Keratinocyte (primary cell): ENCODE measurements at regions not wholly inside any gene's neighbourhood (a gene's known extent, or its start where the extent isn't known, plus 50 kb on each side); places are given as distances from the start of the nearest gene placed in this dataset.

ENCODE experiments used
- EZH2 ChIP-seq: IDR thresholded peaks from one replicate; pipeline ENCODE4 v1.6.1; 2012; ENCODE audit warnings: inconsistent platforms, mild to moderate bottlenecking, low read length, moderate library complexity
- TF ChIP-seq, protein P1 (sequence below), 3 experiments: IDR thresholded peaks in 1 of 3; conservative IDR thresholded peaks in 1 of 3; optimal IDR thresholded peaks in 1 of 3; 2 replicates in 2 of 3; 3 replicates in 1 of 3; pipeline versions ENCODE3 to v1.5.1; 2011; ENCODE audit warnings: low read length in 3 of 3, mild to moderate bottlenecking in 3 of 3, moderate library complexity in 2 of 3, control low read depth in 1 of 3, inconsistent platforms in 1 of 3; ENCODE audit not compliant: insufficient read depth in 2 of 3; ENCODE audit errors: extremely low read depth in 1 of 3

DNA sequence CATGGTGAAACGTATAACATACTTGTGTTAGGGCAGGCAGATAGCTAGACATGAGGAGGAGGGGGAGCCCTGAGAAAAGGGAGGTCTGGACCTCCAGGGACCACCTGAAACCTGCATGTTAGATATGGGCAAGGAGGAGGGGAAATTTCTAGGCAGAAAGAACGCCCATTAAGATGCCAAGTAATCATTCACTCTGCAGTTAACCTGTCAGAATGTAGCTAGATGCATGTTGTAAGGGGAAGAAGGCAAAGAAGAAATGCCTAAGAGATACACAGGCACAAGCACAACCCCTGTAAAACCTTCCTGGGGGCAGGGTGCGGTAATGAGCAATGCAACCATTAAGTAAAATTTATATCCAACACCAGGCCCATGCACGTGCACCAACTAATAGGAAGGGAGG is 1055.3 kb upstream of the SPRY2 start:
- TF ChIP-seq, protein P1, sequence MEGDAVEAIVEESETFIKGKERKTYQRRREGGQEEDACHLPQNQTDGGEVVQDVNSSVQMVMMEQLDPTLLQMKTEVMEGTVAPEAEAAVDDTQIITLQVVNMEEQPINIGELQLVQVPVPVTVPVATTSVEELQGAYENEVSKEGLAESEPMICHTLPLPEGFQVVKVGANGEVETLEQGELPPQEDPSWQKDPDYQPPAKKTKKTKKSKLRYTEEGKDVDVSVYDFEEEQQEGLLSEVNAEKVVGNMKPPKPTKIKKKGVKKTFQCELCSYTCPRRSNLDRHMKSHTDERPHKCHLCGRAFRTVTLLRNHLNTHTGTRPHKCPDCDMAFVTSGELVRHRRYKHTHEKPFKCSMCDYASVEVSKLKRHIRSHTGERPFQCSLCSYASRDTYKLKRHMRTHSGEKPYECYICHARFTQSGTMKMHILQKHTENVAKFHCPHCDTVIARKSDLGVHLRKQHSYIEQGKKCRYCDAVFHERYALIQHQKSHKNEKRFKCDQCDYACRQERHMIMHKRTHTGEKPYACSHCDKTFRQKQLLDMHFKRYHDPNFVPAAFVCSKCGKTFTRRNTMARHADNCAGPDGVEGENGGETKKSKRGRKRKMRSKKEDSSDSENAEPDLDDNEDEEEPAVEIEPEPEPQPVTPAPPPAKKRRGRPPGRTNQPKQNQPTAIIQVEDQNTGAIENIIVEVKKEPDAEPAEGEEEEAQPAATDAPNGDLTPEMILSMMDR (optimal IDR thresholded peaks at IDR 0.05 in 1 of 3, IDR thresholded peaks at IDR 0.05 in 1 of 3, conservative IDR thresholded peaks at IDR 0.05 in 1 of 3; ENCODE audit: extremely low read depth in 1 of 3, insufficient read depth in 2 of 3, low read length in 3 of 3), result no peak
- no peak for TF ChIP-seq EZH2
